BLaER1 treated with 17β-estradiol and CSF1 and Interleukin-3, amounts not matched to agents 10 nM and 100 nM (cell line): ENCODE measurements at regions not wholly inside any gene's neighbourhood (a gene's known extent, or its start where the extent isn't known, plus 50 kb on each side); places are given as distances from the start of the nearest gene placed in this dataset.

Experiments used
- H3K27ac ChIP-seq, 11 experiments: shearing (Covaris generic); formaldehyde crosslinking; 2 replicates each; pipeline ENCODE4 v1.8.1; 2022
- H3K27me3 ChIP-seq, 11 experiments: shearing (Covaris generic); formaldehyde crosslinking; 2 replicates each; pipeline ENCODE4 v1.8.1; 2022
- H3K36me3 ChIP-seq, 11 experiments: shearing (Covaris generic); formaldehyde crosslinking; 2 replicates each; pipeline ENCODE4 v1.8.1; 2022
- H3K4me1 ChIP-seq, 10 experiments: shearing (Covaris generic); formaldehyde crosslinking; 2 replicates each; pipeline ENCODE4 v1.8.1; 2022
- H3K4me2 ChIP-seq, 11 experiments: shearing (Covaris generic); formaldehyde crosslinking; 2 replicates each; pipeline ENCODE4 v1.8.1; 2022
- H3K4me3 ChIP-seq, 10 experiments: shearing (Covaris generic); formaldehyde crosslinking; 2 replicates each; pipeline ENCODE4 v1.8.1; 2022
- H3K9ac ChIP-seq, 11 experiments: shearing (Covaris generic); formaldehyde crosslinking; 2 replicates each; pipeline ENCODE4 v1.8.1; 2022
- H3K9me3 ChIP-seq, 11 experiments: shearing (Covaris generic); formaldehyde crosslinking; replicated peaks in 1 of 11; 2 replicates each; pipeline ENCODE4 v1.8.1; 2022
- H4K20me1 ChIP-seq, 11 experiments: shearing (Covaris generic); formaldehyde crosslinking; 2 replicates each; pipeline ENCODE4 v1.8.1; 2022
- Cebpa-rat ChIP-seq, 11 experiments: shearing (Covaris generic); IDR thresholded peaks; 2 replicates each; pipeline ENCODE4 v1.8.1; 2022

- Histone ChIP-seq H3K27me3 (no peaks in the 10 kb centered on the region), H3K4me1 (peaks cover 83 to 89% (median 86%) of the 10 kb centered on the region in 10 experiments), H3K9ac (peak overlapping the region in 1 of 11 experiments; percentile 10; a peak in 2 of 22 replicates), H4K20me1 (no peaks in the 10 kb centered on the region), H3K27ac (peak overlapping the region in 10 of 11 experiments; percentile 55 to 96 (median 89); a peak in 17 of 22 replicates), H3K4me3 (no peak overlapping the region; a peak in 1 of 20 replicates), H3K36me3 (no peaks in the 10 kb centered on the region), H3K9me3 (peaks cover 0 to 11% (median 0%) of the 10 kb centered on the region in 11 experiments; a peak in 5 of 22 replicates), H3K4me2 (peak overlapping the region; percentile 81 to 97 (median 87); a peak in 20 of 22 replicates)
- no peak for TF ChIP-seq Cebpa-rat (IDR thresholded peaks at IDR 0.05)
Measured at GRCh38 chr2:236974752-236975151, 110.9 kb upstream of the COPS8 start.

DNA sequence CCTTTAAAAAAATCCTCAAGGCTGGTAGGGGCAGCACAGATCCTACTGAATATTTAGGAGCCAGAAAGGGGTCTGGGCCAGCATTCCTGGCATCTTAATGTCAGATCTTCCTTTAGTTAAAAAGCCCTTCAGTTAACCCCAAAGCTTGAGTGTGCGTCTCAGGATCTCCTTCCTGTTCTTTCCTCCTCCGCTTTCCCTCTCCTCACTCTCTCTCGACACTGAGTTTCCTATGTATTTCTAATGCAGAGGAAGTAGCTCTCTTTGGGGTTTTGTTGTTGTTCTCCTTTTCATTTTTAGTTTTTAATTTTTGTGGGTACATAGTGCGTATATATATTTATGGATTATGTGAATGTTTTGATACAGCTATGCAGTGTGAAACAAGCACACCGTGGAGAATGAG lies 109.9 kb upstream of the COPS8 start:
- H3K4me2 ChIP-seq, result peak overlapping the region; percentile 81 to 97 (median 87)
- no peak overlapping the region for H3K4me3 ChIP-seq
- H3K4me1 ChIP-seq, result peaks cover 73 to 79% (median 76%) of the 10 kb centered on the region in 10 experiments
- peak overlapping the region in 10 of 11 experiments; percentile 55 to 96 (median 89); a peak in 20 of 22 replicates for H3K27ac ChIP-seq
- no peaks in the 10 kb centered on the region for H3K27me3 ChIP-seq
- H3K9ac ChIP-seq, result peak overlapping the region in 5 of 11 experiments; percentile 8 to 41 (median 31); a peak in 7 of 22 replicates
- peaks cover 0 to 11% (median 0%) of the 10 kb centered on the region in 11 experiments; a peak in 5 of 22 replicates for H3K9me3 ChIP-seq
- H4K20me1 ChIP-seq, result no peaks in the 10 kb centered on the region
- TF ChIP-seq Cebpa-rat (IDR thresholded peaks at IDR 0.05), result no peak
- no peaks in the 10 kb centered on the region for H3K36me3 ChIP-seq

GRCh38 chr2:236976266-236977062 lies 109.2 kb upstream of the COPS8 start:
- Histone ChIP-seq H3K27ac (peak overlapping the region in 10 of 11 experiments; percentile 55 to 96 (median 89); a peak in 19 of 22 replicates), H4K20me1 (no peaks in the 10 kb centered on the region), H3K9me3 (peaks cover 0 to 11% (median 0%) of the 10 kb centered on the region in 11 experiments; a peak in 5 of 22 replicates), H3K36me3 (no peaks in the 10 kb centered on the region), H3K27me3 (no peaks in the 10 kb centered on the region), H3K4me2 (peak overlapping the region; percentile 81 to 97 (median 87)), H3K4me3 (no peak overlapping the region; a peak in 1 of 20 replicates), H3K4me1 (peaks cover 66 to 72% (median 69%) of the 10 kb centered on the region in 10 experiments), H3K9ac (peak overlapping the region in 8 of 11 experiments; percentile 15 to 45 (median 36); a peak in 9 of 22 replicates)
- TF ChIP-seq Cebpa-rat (IDR thresholded peaks at IDR 0.05), result no peak

DNA sequence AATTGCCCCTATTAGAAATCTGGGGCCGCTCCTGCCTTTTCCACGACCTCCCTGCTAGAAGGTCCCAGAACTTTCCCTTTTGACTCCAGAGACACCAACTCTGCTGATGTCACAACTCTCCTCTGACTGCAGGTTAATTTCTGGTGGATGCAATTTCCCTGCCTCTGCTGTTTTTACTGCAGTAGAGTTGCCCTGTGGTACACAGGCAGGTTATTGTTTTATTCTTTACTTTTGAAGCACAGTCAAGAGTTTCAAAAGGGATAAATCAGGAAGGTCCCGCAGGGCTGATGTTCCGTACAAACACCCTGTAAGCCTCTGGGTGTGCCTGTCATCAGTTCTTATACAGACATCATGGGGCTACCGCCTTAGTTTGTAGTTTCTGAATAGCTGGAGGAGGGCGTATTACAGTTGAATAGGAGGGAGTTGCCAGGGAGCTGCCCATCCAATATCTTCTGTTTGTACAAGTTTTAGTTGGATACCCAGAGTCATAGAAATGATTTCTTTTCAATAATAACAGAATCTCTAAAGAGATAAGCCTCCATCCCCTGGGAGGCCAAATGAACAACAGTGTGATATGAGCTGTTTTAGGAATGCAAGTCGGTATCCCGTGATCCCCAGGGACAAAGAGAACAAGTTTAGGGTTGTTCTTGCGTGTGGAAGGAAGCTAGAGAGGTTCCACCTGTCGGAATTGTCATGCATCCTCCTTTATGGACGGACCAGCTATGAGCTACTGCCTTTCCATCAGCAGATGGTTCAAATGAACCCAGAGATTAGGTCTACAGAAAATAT lies 108.4 kb upstream of the COPS8 start:
- peak overlapping the region in 4 of 11 experiments; percentile 11 to 45 (median 26); a peak in 5 of 22 replicates for H3K9ac ChIP-seq
- no peaks in the 10 kb centered on the region for H4K20me1 ChIP-seq
- peak overlapping the region; percentile 81 to 97 (median 87) for H3K4me2 ChIP-seq
- H3K4me3 ChIP-seq, result no peak overlapping the region
- no peaks in the 10 kb centered on the region for H3K36me3 ChIP-seq
- H3K27ac ChIP-seq, result peak overlapping the region in 10 of 11 experiments; percentile 55 to 96 (median 89); a peak in 18 of 22 replicates
- H3K9me3 ChIP-seq, result peaks cover 0 to 19% (median 5%) of the 10 kb centered on the region in 11 experiments; a peak in 11 of 22 replicates
- TF ChIP-seq Cebpa-rat (IDR thresholded peaks at IDR 0.05), result no peak
- peaks cover 58 to 64% (median 61%) of the 10 kb centered on the region in 10 experiments for H3K4me1 ChIP-seq
- no peaks in the 10 kb centered on the region for H3K27me3 ChIP-seq

DNA sequence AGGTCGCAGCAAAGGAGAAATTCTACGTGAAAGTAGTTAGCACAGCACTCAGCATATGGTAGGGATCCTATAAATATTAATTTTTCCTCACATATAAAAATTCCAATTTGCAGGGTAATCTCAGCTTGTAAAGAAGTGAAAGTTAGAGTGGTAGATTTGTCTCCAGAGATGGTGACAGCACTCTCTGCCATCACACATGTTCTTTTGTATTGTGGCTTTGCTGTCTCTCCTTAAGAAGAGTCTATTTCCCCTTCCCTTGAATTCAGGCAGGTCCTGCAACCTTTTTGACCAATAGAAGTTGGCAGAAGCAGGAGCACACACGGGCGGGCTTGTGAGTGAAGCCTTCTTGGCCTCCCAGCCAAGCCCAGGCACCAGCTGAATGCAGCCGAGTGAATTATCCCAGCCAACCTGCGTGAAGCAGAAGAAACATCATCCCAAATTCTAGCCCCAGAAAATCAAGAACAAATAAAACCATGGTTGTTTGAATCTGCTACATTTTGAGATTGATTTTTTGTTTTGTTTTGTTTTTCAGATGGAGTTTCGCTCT lies 107.8 kb upstream of the COPS8 start:
- TF ChIP-seq Cebpa-rat (IDR thresholded peaks at IDR 0.05), result no peak
- no peaks in the 10 kb centered on the region for H3K36me3 ChIP-seq
- H3K4me2 ChIP-seq, result peak overlapping the region; percentile 81 to 97 (median 87)
- H3K9me3 ChIP-seq, result peaks cover 5 to 26% (median 12%) of the 10 kb centered on the region in 11 experiments
- H4K20me1 ChIP-seq, result no peaks in the 10 kb centered on the region
- H3K27ac ChIP-seq, result peak overlapping the region in 3 of 11 experiments; percentile 18 to 96 (median 96); a peak in 3 of 22 replicates
- H3K4me1 ChIP-seq, result peaks cover 51 to 57% (median 54%) of the 10 kb centered on the region in 10 experiments
- peak overlapping the region in 1 of 11 experiments; percentile 45; a peak in 1 of 22 replicates for H3K9ac ChIP-seq
- H3K4me3 ChIP-seq, result no peak overlapping the region
- H3K27me3 ChIP-seq, result no peaks in the 10 kb centered on the region

- Histone ChIP-seq H3K27me3 (no peaks in the 10 kb centered on the region), H3K27ac (no peak overlapping the region), H3K36me3 (no peaks in the 10 kb centered on the region), H3K4me2 (no peak overlapping the region), H3K9me3 (peaks cover 18 to 39% (median 25%) of the 10 kb centered on the region in 11 experiments), H4K20me1 (no peaks in the 10 kb centered on the region), H3K4me3 (no peak overlapping the region), H3K4me1 (peaks cover 34 to 40% (median 37%) of the 10 kb centered on the region in 10 experiments), H3K9ac (no peak overlapping the region)
- TF ChIP-seq Cebpa-rat (IDR thresholded peaks at IDR 0.05), result no peak
Measured at GRCh38 chr2:236979664-236980063, 106.0 kb upstream of the COPS8 start.

DNA sequence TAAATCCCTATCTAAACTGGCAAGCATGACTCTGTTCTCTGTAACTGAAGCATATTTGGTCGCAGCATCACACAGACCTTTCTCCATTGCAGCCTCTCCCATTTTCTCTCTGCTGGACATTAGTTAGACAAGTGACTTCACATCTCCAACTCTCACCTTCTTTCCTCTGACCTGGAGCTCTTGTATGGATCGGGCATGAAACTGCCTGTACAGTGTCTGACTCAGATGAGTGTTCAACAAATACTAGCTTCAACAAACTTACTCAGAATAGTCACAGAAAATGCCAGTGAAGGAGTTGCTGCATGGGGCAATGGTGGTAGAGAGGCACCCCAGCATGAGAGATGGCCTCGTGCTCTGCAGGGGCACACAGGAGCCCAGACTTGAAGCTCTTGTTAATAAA lies 104.7 kb upstream of the COPS8 start:
- no peaks in the 10 kb centered on the region for H3K36me3 ChIP-seq
- no peak overlapping the region for H3K4me2 ChIP-seq
- H3K9ac ChIP-seq, result no peak overlapping the region
- no peak for TF ChIP-seq Cebpa-rat (IDR thresholded peaks at IDR 0.05)
- no peak overlapping the region for H3K4me3 ChIP-seq
- no peaks in the 10 kb centered on the region for H4K20me1 ChIP-seq
- no peaks in the 10 kb centered on the region for H3K27me3 ChIP-seq
- H3K9me3 ChIP-seq, result peaks cover 18 to 34% (median 25%) of the 10 kb centered on the region in 11 experiments
- H3K4me1 ChIP-seq, result peaks cover 21 to 27% (median 24%) of the 10 kb centered on the region in 10 experiments
- H3K27ac ChIP-seq, result no peak overlapping the region

DNA sequence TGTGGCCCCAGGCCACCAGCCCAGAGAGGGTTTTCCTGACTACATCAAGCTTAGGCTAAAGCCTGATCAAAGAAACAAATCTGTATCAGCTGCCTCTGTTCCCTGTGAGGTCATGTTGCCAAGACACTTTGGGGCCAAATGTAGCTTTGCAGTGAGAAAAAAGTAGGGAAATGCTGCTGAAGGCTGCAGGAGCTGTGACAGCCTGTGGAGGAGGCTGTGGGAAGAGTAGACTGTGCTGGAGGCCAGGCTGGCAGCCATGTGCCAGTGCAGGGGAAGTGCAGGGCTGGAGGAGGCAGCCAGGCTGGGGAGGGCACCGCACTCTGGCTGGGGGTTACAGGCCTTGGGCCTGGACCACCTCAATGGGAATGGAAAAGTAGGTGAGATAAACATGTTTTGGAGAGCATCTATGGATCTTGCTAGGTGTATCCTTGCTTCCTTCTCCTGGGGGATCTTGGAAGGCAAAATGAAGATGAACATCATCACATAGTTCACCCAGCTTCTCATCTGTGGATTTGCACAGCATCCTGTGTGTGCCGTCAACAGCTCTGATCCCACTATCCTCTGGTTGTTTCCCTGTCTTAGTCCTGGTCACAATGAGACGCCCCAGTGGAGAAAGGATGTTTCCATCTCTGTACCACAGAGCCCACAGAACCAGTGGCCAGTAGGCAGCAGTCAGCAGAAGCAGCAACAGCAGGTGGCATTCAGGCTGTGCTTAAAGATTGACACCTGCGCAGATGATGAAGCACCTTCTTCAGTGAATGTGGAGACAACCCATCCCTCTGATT lies 103.8 kb upstream of the COPS8 start:
- peaks cover 12 to 18% (median 15%) of the 10 kb centered on the region in 10 experiments for H3K4me1 ChIP-seq
- TF ChIP-seq Cebpa-rat (IDR thresholded peaks at IDR 0.05), result no peak
- no peaks in the 10 kb centered on the region for H3K27me3 ChIP-seq
- H3K9ac ChIP-seq, result no peak overlapping the region
- H3K9me3 ChIP-seq, result peaks cover 18 to 34% (median 25%) of the 10 kb centered on the region in 11 experiments
- no peak overlapping the region for H3K4me2 ChIP-seq
- H4K20me1 ChIP-seq, result no peaks in the 10 kb centered on the region
- no peak overlapping the region for H3K4me3 ChIP-seq
- no peak overlapping the region for H3K27ac ChIP-seq
- H3K36me3 ChIP-seq, result no peaks in the 10 kb centered on the region
